HEK293 (cell line): ENCODE measurements at regions not wholly inside any gene's neighbourhood (a gene's known extent, or its start where the extent isn't known, plus 50 kb on each side); places are given as distances from the start of the nearest gene placed in this dataset.

Experiments
- CTCF ChIA-PET: fragments of 350-600 bp; formaldehyde crosslinking; extraction: SDS; loops from one replicate; lab custom pipeline; 2021; ENCODE audit warnings: antibody characterized with exemption; lab: Yijun Ruan, JAX
- POLR2A ChIA-PET: fragments of 300-600 bp; formaldehyde crosslinking; extraction: SDS; loops from one replicate; lab custom pipeline; 2020; ENCODE audit warnings: antibody characterized with exemption, inconsistent platforms; lab: Yijun Ruan, JAX
- H3K27ac ChIP-seq: fragments of 200-500 bp; sonication (Bioruptor generic); 2 replicates; pipeline ENCODE4 v1.5.1; 2014; ENCODE audit warnings: low read depth, low read length, control low read depth, inconsistent platforms; ENCODE audit errors: extremely low read depth
- H3K36me3 ChIP-seq, 2 experiments: fragments of 200-500 bp in 1 of 2; sonication (Bioruptor generic) in 1 of 2; 1 replicate in 1 of 2; 2 replicates in 1 of 2; pipeline ENCODE4 v1.5.1; 2014 to 2017; ENCODE audit warnings: inconsistent platforms in 2 of 2, low read length in 2 of 2; ENCODE audit not compliant: control insufficient read depth in 2 of 2, insufficient read depth in 1 of 2
- H3K4me1 ChIP-seq: fragments of 200-500 bp; sonication (Bioruptor generic); 2 replicates; pipeline ENCODE4 v1.5.1; 2014; ENCODE audit warnings: mild to moderate bottlenecking, low read length, inconsistent platforms; ENCODE audit not compliant: control insufficient read depth, insufficient read depth
- H3K4me3 ChIP-seq: 2 replicates; pipeline ENCODE4 v1.5.1; 2011; ENCODE audit warnings: low read depth, mild to moderate bottlenecking, control low read depth, low read length, moderate library complexity
- H3K9me3 ChIP-seq: fragments of 200-500 bp; sonication (Bioruptor generic); 2 replicates; pipeline ENCODE4 v1.5.1; 2014; ENCODE audit warnings: low read depth, low read length, inconsistent platforms; ENCODE audit not compliant: control insufficient read depth, insufficient read depth
- GLIS2 ChIP-seq: fragments of 450-650 bp; formaldehyde crosslinking; IDR thresholded peaks from 2 replicates; pipeline ENCODE4 v1.5.1; 2016; ENCODE audit warnings: missing biosample characterization, missing genetic modification characterization
- HOXD13 ChIP-seq: sonication (generic); formaldehyde crosslinking; IDR thresholded peaks from 2 replicates; pipeline ENCODE4 v1.8.0; 2022; ENCODE audit warnings: missing genetic modification reagents, borderline replicate concordance
- IKZF3 ChIP-seq: fragments of 450-650 bp; IDR thresholded peaks from 2 replicates; pipeline ENCODE4 v1.5.0; 2018; ENCODE audit warnings: missing biosample characterization, mild to moderate bottlenecking, missing genetic modification characterization, moderate library complexity
- MZF1 ChIP-seq: fragments of 450-650 bp; formaldehyde crosslinking; IDR thresholded peaks from 2 replicates; pipeline ENCODE4 v1.5.1; 2017; ENCODE audit warnings: missing biosample characterization, missing genetic modification characterization, borderline replicate concordance
- OSR2 ChIP-seq: fragments of 450-650 bp; formaldehyde crosslinking; IDR thresholded peaks from 2 replicates; pipeline ENCODE4 v1.5.1; 2016; ENCODE audit warnings: missing biosample characterization, missing genetic modification characterization
- SCRT2 ChIP-seq: fragments of 450-650 bp; formaldehyde crosslinking; IDR thresholded peaks from 2 replicates; pipeline ENCODE4 v1.5.1; 2016; ENCODE audit warnings: missing biosample characterization, missing genetic modification characterization
- TRIM28 ChIP-seq: IDR thresholded peaks from 2 replicates; pipeline ENCODE4 v1.6.1; 2011; ENCODE audit warnings: low read length, control low read depth, borderline replicate concordance
- YY1 ChIP-seq: fragments of 450-650 bp; formaldehyde crosslinking; IDR thresholded peaks from 2 replicates; pipeline ENCODE4 v1.5.1; 2018; ENCODE audit warnings: missing biosample characterization, missing genetic modification characterization
- ZBTB48 ChIP-seq: fragments of 450-650 bp; formaldehyde crosslinking; IDR thresholded peaks from 2 replicates; pipeline ENCODE4 v1.5.1; 2016; ENCODE audit warnings: missing biosample characterization, missing genetic modification characterization
- ZIC2 ChIP-seq: fragments of 450-650 bp; formaldehyde crosslinking; IDR thresholded peaks from 2 replicates; pipeline ENCODE4 v1.5.1; 2016; ENCODE audit warnings: missing biosample characterization, missing genetic modification characterization
- ZNF112 ChIP-seq: fragments of 450-650 bp; formaldehyde crosslinking; IDR thresholded peaks from 2 replicates; pipeline ENCODE4 v1.5.0; 2017; ENCODE audit warnings: missing biosample characterization, missing genetic modification characterization
- ZNF169 ChIP-seq: fragments of 450-650 bp; formaldehyde crosslinking; IDR thresholded peaks from 2 replicates; pipeline ENCODE4 v1.5.1; 2016; ENCODE audit warnings: missing biosample characterization, missing genetic modification characterization
- ZNF184 ChIP-seq: fragments of 450-650 bp; IDR thresholded peaks from 2 replicates; pipeline ENCODE4 v1.5.1; 2018; ENCODE audit warnings: missing biosample characterization, mild to moderate bottlenecking, missing genetic modification characterization
- ZNF221 ChIP-seq: fragments of 450-650 bp; formaldehyde crosslinking; IDR thresholded peaks from 2 replicates; pipeline ENCODE4 v1.5.1; 2017; ENCODE audit warnings: missing biosample characterization, missing genetic modification characterization, borderline replicate concordance
- ZNF366 ChIP-seq: fragments of 450-650 bp; formaldehyde crosslinking; conservative IDR thresholded peaks from 2 replicates; pipeline ENCODE4 v1.5.1; 2016; ENCODE audit warnings: missing biosample characterization, missing genetic modification characterization
- ZNF404 ChIP-seq: fragments of 450-650 bp; formaldehyde crosslinking; IDR thresholded peaks from 2 replicates; pipeline ENCODE4 v1.5.1; 2017; ENCODE audit warnings: missing biosample characterization, missing genetic modification characterization
- ZNF433 ChIP-seq: fragments of 450-650 bp; formaldehyde crosslinking; IDR thresholded peaks from 2 replicates; pipeline ENCODE4 v1.5.1; 2016; ENCODE audit warnings: missing biosample characterization, missing genetic modification characterization, low read depth
- ZNF501 ChIP-seq: fragments of 450-650 bp; formaldehyde crosslinking; IDR thresholded peaks from 2 replicates; pipeline ENCODE4 v1.5.1; 2016; ENCODE audit warnings: missing biosample characterization, missing genetic modification characterization
- ZNF560 ChIP-seq: fragments of 450-650 bp; formaldehyde crosslinking; IDR thresholded peaks from 2 replicates; pipeline ENCODE4 v1.5.1; 2017; ENCODE audit warnings: missing biosample characterization, missing genetic modification characterization, borderline replicate concordance
- ZNF610 ChIP-seq: fragments of 450-650 bp; formaldehyde crosslinking; IDR thresholded peaks from 2 replicates; pipeline ENCODE4 v1.5.1; 2016; ENCODE audit warnings: missing biosample characterization, missing genetic modification characterization, borderline replicate concordance
- ZNF658 ChIP-seq: fragments of 450-650 bp; formaldehyde crosslinking; IDR thresholded peaks from 2 replicates; pipeline ENCODE4; 2016; ENCODE audit warnings: missing biosample characterization, missing genetic modification characterization
- ZNF677 ChIP-seq: fragments of 450-650 bp; IDR thresholded peaks from 2 replicates; pipeline ENCODE4 v1.5.0; 2018; ENCODE audit warnings: missing biosample characterization, mild to moderate bottlenecking, missing genetic modification characterization, moderate library complexity
- ZSCAN4 ChIP-seq: fragments of 450-650 bp; formaldehyde crosslinking; IDR thresholded peaks from 2 replicates; pipeline ENCODE4 v1.5.1; 2017; ENCODE audit warnings: missing biosample characterization, missing genetic modification characterization
- TF ChIP-seq, protein P1 (sequence below): fragments of 450-650 bp; formaldehyde crosslinking; IDR thresholded peaks from 2 replicates; pipeline ENCODE4 v1.5.1; 2017; ENCODE audit warnings: missing biosample characterization, missing genetic modification characterization
- TF ChIP-seq, protein P2 (sequence below): fragments of 450-650 bp; formaldehyde crosslinking; IDR thresholded peaks from 2 replicates; pipeline ENCODE4 v1.5.1; 2016; ENCODE audit warnings: missing biosample characterization, missing genetic modification characterization

DNA sequence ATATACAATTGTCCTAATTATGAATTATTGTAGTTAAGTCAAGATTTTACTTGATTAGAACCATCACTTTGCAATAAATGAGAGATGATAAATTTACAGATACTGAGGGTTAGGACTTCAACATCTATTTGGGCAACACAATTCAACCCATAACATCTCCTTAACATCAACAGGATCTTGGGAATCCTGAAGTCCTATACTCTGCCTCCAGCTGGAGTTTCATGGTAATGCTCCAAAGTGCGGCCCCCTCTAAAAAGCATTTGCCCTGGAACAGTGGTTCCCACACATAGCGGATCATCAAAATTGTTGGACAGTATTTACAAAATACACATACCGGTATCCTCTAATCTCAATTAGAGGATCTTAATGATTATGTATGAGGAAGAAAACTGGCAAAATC lies 618.6 kb downstream of the CENPC start (continued):
- TF ChIP-seq ZSCAN4 (tag by site-specific recombination) (no peak), GLIS2 (tag by site-specific recombination) (no peak)

GRCh38 chr4:66923081-66923865 lies 622.0 kb downstream of the CENPC start:
- no peaks in the 10 kb centered on the region for H3K4me1 ChIP-seq
- no peak for TF ChIP-seq OSR2
- no peak for TF ChIP-seq ZNF560 (tag by site-specific recombination)
- no peak for TF ChIP-seq ZNF169
- TF ChIP-seq YY1, result no peak
- no peak for TF ChIP-seq ZNF658 (tag by site-specific recombination)
- TF ChIP-seq ZBTB48 (tag by site-specific recombination), result no peak
- TF ChIP-seq MZF1 (tag by site-specific recombination), result no peak
- no peak for TF ChIP-seq ZNF404 (tag by site-specific recombination)
- TF ChIP-seq, protein P1, sequence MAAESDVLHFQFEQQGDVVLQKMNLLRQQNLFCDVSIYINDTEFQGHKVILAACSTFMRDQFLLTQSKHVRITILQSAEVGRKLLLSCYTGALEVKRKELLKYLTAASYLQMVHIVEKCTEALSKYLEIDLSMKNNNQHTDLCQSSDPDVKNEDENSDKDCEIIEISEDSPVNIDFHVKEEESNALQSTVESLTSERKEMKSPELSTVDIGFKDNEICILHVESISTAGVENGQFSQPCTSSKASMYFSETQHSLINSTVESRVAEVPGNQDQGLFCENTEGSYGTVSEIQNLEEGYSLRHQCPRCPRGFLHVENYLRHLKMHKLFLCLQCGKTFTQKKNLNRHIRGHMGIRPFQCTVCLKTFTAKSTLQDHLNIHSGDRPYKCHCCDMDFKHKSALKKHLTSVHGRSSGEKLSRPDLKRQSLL (tag by site-specific recombination), result no peak
- no peak for TF ChIP-seq ZNF433 (tag by site-specific recombination)
- TF ChIP-seq ZNF184, result no peak
- H3K27ac ChIP-seq, result no peak overlapping the region
- ChIA-PET POLR2A (no interaction called here), CTCF (no interaction called here)
- no peaks in the 10 kb centered on the region for H3K36me3 ChIP-seq
- H3K4me3 ChIP-seq, result no peak overlapping the region
- H3K9me3 ChIP-seq, result no peaks in the 10 kb centered on the region

- TF ChIP-seq TRIM28 (no peak), SCRT2 (tag by site-specific recombination) (no peak), HOXD13 (no peak), ZNF501 (no peak), ZIC2 (tag by site-specific recombination) (no peak), ZNF610 (tag by site-specific recombination) (no peak), ZNF677 (tag by site-specific recombination) (no peak), IKZF3 (tag by site-specific recombination) (no peak), ZNF221 (tag by site-specific recombination) (no peak), ZNF112 (tag by site-specific recombination) (no peak), ZNF366 (tag by site-specific recombination) (no peak)
- TF ChIP-seq, protein P2, sequence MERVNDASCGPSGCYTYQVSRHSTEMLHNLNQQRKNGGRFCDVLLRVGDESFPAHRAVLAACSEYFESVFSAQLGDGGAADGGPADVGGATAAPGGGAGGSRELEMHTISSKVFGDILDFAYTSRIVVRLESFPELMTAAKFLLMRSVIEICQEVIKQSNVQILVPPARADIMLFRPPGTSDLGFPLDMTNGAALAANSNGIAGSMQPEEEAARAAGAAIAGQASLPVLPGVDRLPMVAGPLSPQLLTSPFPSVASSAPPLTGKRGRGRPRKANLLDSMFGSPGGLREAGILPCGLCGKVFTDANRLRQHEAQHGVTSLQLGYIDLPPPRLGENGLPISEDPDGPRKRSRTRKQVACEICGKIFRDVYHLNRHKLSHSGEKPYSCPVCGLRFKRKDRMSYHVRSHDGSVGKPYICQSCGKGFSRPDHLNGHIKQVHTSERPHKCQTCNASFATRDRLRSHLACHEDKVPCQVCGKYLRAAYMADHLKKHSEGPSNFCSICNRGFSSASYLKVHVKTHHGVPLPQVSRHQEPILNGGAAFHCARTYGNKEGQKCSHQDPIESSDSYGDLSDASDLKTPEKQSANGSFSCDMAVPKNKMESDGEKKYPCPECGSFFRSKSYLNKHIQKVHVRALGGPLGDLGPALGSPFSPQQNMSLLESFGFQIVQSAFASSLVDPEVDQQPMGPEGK (tag by site-specific recombination), result no peak
- Histone ChIP-seq H3K9me3 (no peaks in the 10 kb centered on the region), H3K27ac (no peak overlapping the region), H3K4me1 (no peaks in the 10 kb centered on the region), H3K4me3 (no peak overlapping the region), H3K36me3 (no peaks in the 10 kb centered on the region)
- ChIA-PET CTCF (no interaction called here), POLR2A (no interaction called here)
Measured at GRCh38 chr4:66921433-66921832, 623.9 kb downstream of the CENPC start.
